Osteoblast (primary cell): ENCODE measurements at regions not wholly inside any gene's neighbourhood (a gene's known extent, or its start where the extent isn't known, plus 50 kb on each side); places are given as distances from the start of the nearest gene placed in this dataset.

Experiments used
- DNase-seq: peaks from one replicate; pipeline ENCODE4 v3.0.0; 2011; ENCODE audit warnings: low spot score, mixed read lengths; ENCODE audit not compliant: insufficient read length; ENCODE audit errors: missing footprints
- H2AFZ ChIP-seq: 2 replicates; pipeline ENCODE4 v1.6.0; 2011; ENCODE audit warnings: mild to moderate bottlenecking, low read length
- H3K27ac ChIP-seq: 2 replicates; pipeline ENCODE4 v1.5.1; 2011; ENCODE audit warnings: mild to moderate bottlenecking, low read depth, low read length, moderate library complexity
- H3K27me3 ChIP-seq: 2 replicates; pipeline ENCODE4 v1.6.0; 2012; ENCODE audit warnings: mild to moderate bottlenecking, control low read depth, inconsistent platforms, low read length, moderate library complexity; ENCODE audit not compliant: insufficient read depth
- H3K36me3 ChIP-seq: 2 replicates; pipeline ENCODE4 v1.5.1; 2011; ENCODE audit warnings: mild to moderate bottlenecking, low read length, control low read depth, moderate library complexity; ENCODE audit not compliant: insufficient read depth
- H3K4me1 ChIP-seq: 2 replicates; pipeline ENCODE4 v1.5.1; 2011; ENCODE audit warnings: mild to moderate bottlenecking, low read length, control low read depth, moderate library complexity; ENCODE audit not compliant: insufficient read depth
- H3K4me2 ChIP-seq: 2 replicates; pipeline ENCODE4 v1.6.0; 2011; ENCODE audit warnings: mild to moderate bottlenecking, low read length; ENCODE audit not compliant: insufficient read depth
- H3K4me3 ChIP-seq: fragments of 200-600 bp; sonication (generic); 3 replicates; pipeline ENCODE4 v1.5.1; 2012; ENCODE audit warnings: mild to moderate bottlenecking, low read length, inconsistent platforms; ENCODE audit not compliant: insufficient read depth
- H3K79me2 ChIP-seq: 2 replicates; pipeline ENCODE4 v1.6.0; 2012; ENCODE audit warnings: mild to moderate bottlenecking, low read length, control low read depth, inconsistent platforms; ENCODE audit not compliant: insufficient read depth
- H3K9me3 ChIP-seq: 2 replicates; pipeline ENCODE4 v1.5.1; 2011; ENCODE audit warnings: low read depth, low read length, control low read depth
- H4K20me1 ChIP-seq: 2 replicates; pipeline ENCODE4 v1.6.0; 2012; ENCODE audit warnings: mild to moderate bottlenecking, low read length, control low read depth; ENCODE audit not compliant: insufficient read depth
- TF ChIP-seq, protein P1 (sequence below): IDR thresholded peaks from 2 replicates; pipeline ENCODE4 v1.5.1; 2011; ENCODE audit warnings: mild to moderate bottlenecking, low read depth, low read length, moderate library complexity; ENCODE audit errors: extremely low read depth

DNA sequence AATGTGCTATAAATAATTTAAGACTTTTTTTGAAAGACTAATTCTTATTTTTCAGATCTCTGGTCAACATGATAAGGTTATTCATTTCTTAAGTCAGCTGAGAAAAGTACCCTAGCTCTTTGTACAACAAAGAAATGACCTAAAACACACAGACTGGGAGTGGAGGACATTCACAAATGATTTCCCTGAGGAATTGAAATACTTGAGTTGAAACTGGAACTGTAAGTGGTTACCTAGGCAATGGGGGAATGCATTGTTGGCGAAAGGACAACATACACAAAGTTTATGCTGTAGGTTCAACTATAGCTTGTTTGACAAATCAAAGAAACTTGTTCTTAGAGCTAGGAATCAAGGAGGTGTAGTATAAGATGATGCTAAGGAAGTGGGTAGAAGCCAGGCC lies 915.5 kb downstream of the FAT4 start:
- Histone ChIP-seq H3K36me3 (no peaks in the 10 kb centered on the region), H3K27ac (no peak overlapping the region), H2AFZ (no peak overlapping the region), H3K4me2 (no peak overlapping the region), H3K27me3 (no peaks in the 10 kb centered on the region), H3K4me1 (no peaks in the 10 kb centered on the region), H3K4me3 (no peak overlapping the region), H4K20me1 (no peaks in the 10 kb centered on the region), H3K79me2 (no peaks in the 10 kb centered on the region), H3K9me3 (peaks cover 2% of the 10 kb centered on the region)
- TF ChIP-seq, protein P1, sequence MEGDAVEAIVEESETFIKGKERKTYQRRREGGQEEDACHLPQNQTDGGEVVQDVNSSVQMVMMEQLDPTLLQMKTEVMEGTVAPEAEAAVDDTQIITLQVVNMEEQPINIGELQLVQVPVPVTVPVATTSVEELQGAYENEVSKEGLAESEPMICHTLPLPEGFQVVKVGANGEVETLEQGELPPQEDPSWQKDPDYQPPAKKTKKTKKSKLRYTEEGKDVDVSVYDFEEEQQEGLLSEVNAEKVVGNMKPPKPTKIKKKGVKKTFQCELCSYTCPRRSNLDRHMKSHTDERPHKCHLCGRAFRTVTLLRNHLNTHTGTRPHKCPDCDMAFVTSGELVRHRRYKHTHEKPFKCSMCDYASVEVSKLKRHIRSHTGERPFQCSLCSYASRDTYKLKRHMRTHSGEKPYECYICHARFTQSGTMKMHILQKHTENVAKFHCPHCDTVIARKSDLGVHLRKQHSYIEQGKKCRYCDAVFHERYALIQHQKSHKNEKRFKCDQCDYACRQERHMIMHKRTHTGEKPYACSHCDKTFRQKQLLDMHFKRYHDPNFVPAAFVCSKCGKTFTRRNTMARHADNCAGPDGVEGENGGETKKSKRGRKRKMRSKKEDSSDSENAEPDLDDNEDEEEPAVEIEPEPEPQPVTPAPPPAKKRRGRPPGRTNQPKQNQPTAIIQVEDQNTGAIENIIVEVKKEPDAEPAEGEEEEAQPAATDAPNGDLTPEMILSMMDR = no peak
- no peak for DNase-seq

DNA sequence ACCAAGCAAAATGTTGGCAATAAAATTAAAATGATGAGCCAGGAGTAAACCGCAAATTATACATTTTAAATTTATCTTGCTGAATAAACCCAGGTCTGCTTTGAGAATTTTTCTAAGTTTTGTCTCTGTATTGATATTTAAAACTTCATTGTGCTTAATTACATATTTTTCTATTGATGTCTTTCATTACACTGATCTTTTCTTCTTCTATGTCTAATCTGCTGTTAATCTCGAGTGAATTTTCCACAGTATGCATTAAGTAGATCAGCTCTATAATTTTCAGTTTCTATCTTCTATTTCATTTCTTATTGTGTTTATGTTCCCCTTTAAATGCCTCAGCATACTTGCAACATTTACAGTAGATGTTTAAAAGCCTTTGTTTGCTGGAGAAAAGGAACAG lies 918.7 kb downstream of the FAT4 start:
- DNase-seq = no peak
- Histone ChIP-seq H3K4me2 (no peak overlapping the region), H3K4me1 (no peaks in the 10 kb centered on the region), H3K27ac (no peak overlapping the region), H3K36me3 (no peaks in the 10 kb centered on the region), H3K9me3 (peaks cover 2% of the 10 kb centered on the region), H3K79me2 (no peaks in the 10 kb centered on the region), H2AFZ (no peak overlapping the region), H4K20me1 (no peaks in the 10 kb centered on the region), H3K4me3 (no peak overlapping the region), H3K27me3 (no peaks in the 10 kb centered on the region)
- TF ChIP-seq, protein P1 = no peak

DNA sequence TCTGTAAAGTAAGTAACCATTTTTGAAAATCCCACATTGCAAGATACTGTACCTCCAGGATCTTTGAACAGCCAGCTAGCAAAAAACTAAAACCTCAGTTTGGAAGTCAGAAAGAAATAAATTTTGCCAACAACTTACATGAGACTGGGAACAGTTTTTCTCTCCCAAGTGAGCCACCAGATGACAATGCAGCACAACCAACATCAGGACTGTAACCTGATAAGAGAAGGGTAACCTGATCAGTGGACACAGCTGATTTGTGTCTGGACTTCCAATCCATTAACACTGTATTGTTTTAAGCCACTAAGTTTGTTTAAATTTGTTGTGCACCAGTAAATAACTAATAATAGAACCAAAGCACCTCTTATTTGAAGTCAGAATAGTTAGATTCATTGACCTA lies 923.3 kb downstream of the FAT4 start:
- DNase-seq = no peak
- Histone ChIP-seq H3K4me1 (no peaks in the 10 kb centered on the region), H2AFZ (no peak overlapping the region), H3K27ac (no peak overlapping the region), H3K4me3 (no peak overlapping the region), H4K20me1 (no peaks in the 10 kb centered on the region), H3K36me3 (no peaks in the 10 kb centered on the region), H3K9me3 (peaks cover 2% of the 10 kb centered on the region), H3K79me2 (no peaks in the 10 kb centered on the region), H3K27me3 (no peaks in the 10 kb centered on the region), H3K4me2 (no peak overlapping the region)
- TF ChIP-seq, protein P1 = no peak

DNA sequence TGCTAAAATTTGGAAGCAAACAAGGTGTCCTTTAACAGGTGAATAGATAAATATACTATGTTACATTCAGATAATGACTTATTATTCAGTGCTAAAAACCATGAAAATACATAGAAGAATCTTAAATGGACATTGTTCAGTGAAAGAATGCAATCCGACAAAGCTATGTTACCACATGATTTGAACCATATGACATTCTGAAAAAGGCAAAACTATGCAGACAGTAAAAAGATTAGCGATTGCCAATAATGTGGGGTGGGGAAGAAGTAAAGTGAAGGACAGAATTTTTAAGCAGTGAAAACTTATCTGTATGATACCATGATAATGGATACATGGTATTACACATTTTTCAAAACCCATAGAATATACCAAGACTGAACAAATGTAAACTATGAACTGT lies 926.9 kb downstream of the FAT4 start:
- no peak for DNase-seq
- no peak overlapping the region for H3K27ac ChIP-seq

More for the DNA sequence above, 926.9 kb downstream of the FAT4 start:
- Histone ChIP-seq H3K79me2 (no peaks in the 10 kb centered on the region), H3K36me3 (no peaks in the 10 kb centered on the region), H3K4me3 (no peak overlapping the region), H3K4me1 (no peaks in the 10 kb centered on the region), H2AFZ (no peak overlapping the region), H3K27me3 (no peaks in the 10 kb centered on the region), H4K20me1 (no peaks in the 10 kb centered on the region), H3K4me2 (no peak overlapping the region), H3K9me3 (no peaks in the 10 kb centered on the region)
- TF ChIP-seq, protein P1 = no peak
